MM.1S (cell line): ENCODE measurements at regions not wholly inside any gene's neighbourhood (a gene's known extent, or its start where the extent isn't known, plus 50 kb on each side); places are given as distances from the start of the nearest gene placed in this dataset.

Experiments
- DNase-seq: peaks from one replicate; pipeline ENCODE4 v3.0.0-alpha.2; 2015
- H2AFZ ChIP-seq: fragments of 300-600 bp; sonication (generic); 2 replicates; pipeline ENCODE4 v1.6.0; 2016; ENCODE audit warnings: antibody characterized with exemption, low read length
- H3F3A ChIP-seq: fragments of 300-600 bp; sonication (generic); 2 replicates; pipeline ENCODE4 v1.6.1; 2016; ENCODE audit warnings: mild to moderate bottlenecking, antibody characterized with exemption, low read length, moderate library complexity, mixed read lengths; ENCODE audit not compliant: insufficient read depth
- H3K27ac ChIP-seq: fragments of 300-600 bp; sonication (generic); 2 replicates; pipeline ENCODE4 v1.5.1; 2016; ENCODE audit warnings: mild to moderate bottlenecking, low read length
- H3K27me3 ChIP-seq: fragments of 300-600 bp; sonication (generic); replicated peaks from 2 replicates; pipeline ENCODE4 v1.6.0; 2016; ENCODE audit warnings: low read length; ENCODE audit not compliant: insufficient read depth
- H3K36me3 ChIP-seq: fragments of 300-600 bp; sonication (generic); replicated peaks from 2 replicates; pipeline ENCODE4 v1.6.1; 2016; ENCODE audit warnings: mild to moderate bottlenecking, low read length, mixed read lengths; ENCODE audit not compliant: insufficient read depth
- H3K4me1 ChIP-seq: fragments of 300-600 bp; sonication (generic); 2 replicates; pipeline ENCODE4 v1.6.1; 2016; ENCODE audit warnings: low read length, mixed read lengths
- H3K4me2 ChIP-seq: fragments of 300-600 bp; sonication (generic); 2 replicates; pipeline ENCODE4 v1.6.0; 2016; ENCODE audit warnings: low read depth, low read length
- H3K4me3 ChIP-seq: fragments of 300-600 bp; sonication (generic); 2 replicates; pipeline ENCODE4 v1.5.1; 2016; ENCODE audit warnings: low read length, mixed read lengths
- H3K79me2 ChIP-seq: fragments of 300-600 bp; sonication (generic); 2 replicates; pipeline ENCODE4 v1.6.1; 2016; ENCODE audit warnings: mixed run types, low read length, mixed read lengths
- H3K9ac ChIP-seq: fragments of 300-600 bp; sonication (generic); 2 replicates; pipeline ENCODE4 v1.6.1; 2016; ENCODE audit warnings: low read length, mixed read lengths
- H3K9me2 ChIP-seq: fragments of 300-600 bp; sonication (generic); replicated peaks from 2 replicates; pipeline ENCODE4 v1.6.1; 2016; ENCODE audit warnings: mild to moderate bottlenecking, low read length, mixed read lengths; ENCODE audit not compliant: insufficient read depth
- H3K9me3 ChIP-seq: fragments of 300-600 bp; sonication (generic); replicated peaks from 2 replicates; pipeline ENCODE4 v1.6.1; 2016; ENCODE audit warnings: mild to moderate bottlenecking, low read length, mixed read lengths; ENCODE audit not compliant: insufficient read depth
- H4K20me1 ChIP-seq: fragments of 300-600 bp; sonication (generic); 2 replicates; pipeline ENCODE4 v1.6.1; 2016; ENCODE audit warnings: mild to moderate bottlenecking, low read length, moderate library complexity, mixed read lengths; ENCODE audit not compliant: insufficient read depth
- CTCF ChIP-seq: fragments of 300-600 bp; sonication (generic); IDR thresholded peaks from 2 replicates; pipeline ENCODE4 v1.5.1; 2016; ENCODE audit warnings: antibody characterized with exemption, low read length, mixed read lengths
- EZH2 ChIP-seq: fragments of 300-600 bp; sonication (generic); optimal IDR thresholded peaks from 2 replicates; pipeline ENCODE3; 2017; ENCODE audit warnings: low read depth, mild to moderate bottlenecking, antibody characterized with exemption, low read length, mixed read lengths
- EZH2phosphoT487 ChIP-seq: fragments of 300-600 bp; sonication (generic); IDR thresholded peaks from 2 replicates; pipeline ENCODE4 v1.6.1; 2018; ENCODE audit warnings: antibody characterized with exemption, low read length

GRCh38 chr12:14284184-14284722 is 81.2 kb upstream of the ATF7IP start:
- DNase-seq, result no peak
- Histone ChIP-seq H3K9me2 (no peaks in the 10 kb centered on the region), H3K36me3 (no peaks in the 10 kb centered on the region), H3K9me3 (no peaks in the 10 kb centered on the region), H3K4me3 (no peak overlapping the region), H3K27me3 (no peaks in the 10 kb centered on the region), H3F3A (peaks cover 3% of the 10 kb centered on the region; the same call in 1 of the 2 replicates), H4K20me1 (no peaks in the 10 kb centered on the region), H3K4me2 (no peak overlapping the region), H2AFZ (no peak overlapping the region), H3K79me2 (no peaks in the 10 kb centered on the region), H3K4me1 (peaks cover 5% of the 10 kb centered on the region; the same call in 1 of the 2 replicates), H3K9ac (no peak overlapping the region), H3K27ac (no peak overlapping the region)
- TF ChIP-seq CTCF (no peak), EZH2 (no peak), EZH2phosphoT487 (no peak)

DNA sequence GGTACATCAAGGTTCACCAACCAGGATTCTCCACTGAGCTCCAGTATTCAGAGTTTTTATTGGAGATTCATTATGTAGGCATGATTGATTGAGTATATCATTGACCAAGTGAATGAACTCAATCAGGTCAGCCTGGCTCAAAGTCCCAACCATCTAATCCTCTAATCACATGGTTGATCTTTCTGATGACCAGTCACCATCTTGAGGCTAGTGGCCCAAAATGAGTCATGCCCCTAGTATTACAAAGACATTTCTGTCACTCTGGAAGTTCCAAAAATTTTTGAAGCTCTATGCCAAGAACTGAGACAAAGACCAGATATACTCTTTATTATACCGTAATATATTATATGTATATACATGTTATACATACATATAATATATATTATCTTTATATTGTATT is 75.9 kb upstream of the ATF7IP start:
- Histone ChIP-seq H3K36me3 (no peaks in the 10 kb centered on the region), H3K9me3 (no peaks in the 10 kb centered on the region), H3K9ac (no peak overlapping the region), H2AFZ (no peak overlapping the region), H3K27ac (no peak overlapping the region), H3K9me2 (no peaks in the 10 kb centered on the region), H3K79me2 (no peaks in the 10 kb centered on the region), H3F3A (no peaks in the 10 kb centered on the region), H4K20me1 (no peaks in the 10 kb centered on the region), H3K4me1 (no peaks in the 10 kb centered on the region), H3K4me3 (no peak overlapping the region), H3K4me2 (no peak overlapping the region), H3K27me3 (no peaks in the 10 kb centered on the region)
- DNase-seq, result no peak
- TF ChIP-seq EZH2, result no peak
- TF ChIP-seq CTCF, result no peak
- TF ChIP-seq EZH2phosphoT487, result no peak

DNA sequence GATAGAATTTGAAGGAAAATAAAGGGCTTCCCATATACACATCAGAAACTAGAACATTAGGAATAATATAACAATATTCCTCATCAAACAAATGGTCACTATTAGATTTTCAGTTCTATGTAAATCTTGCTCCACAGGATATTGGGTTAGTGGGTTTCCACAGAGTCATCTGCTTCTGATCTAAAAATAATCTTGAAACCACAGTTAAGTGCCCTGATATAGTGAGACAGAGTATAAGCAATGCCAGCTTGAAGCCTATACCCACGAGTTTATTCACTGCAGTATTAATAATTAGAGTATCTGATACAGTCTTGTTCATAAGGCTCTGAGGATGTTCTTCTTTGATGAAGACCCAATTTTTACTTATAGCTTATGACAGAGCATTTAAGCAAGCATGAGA is 74.5 kb upstream of the ATF7IP start:
- H3K9me2 ChIP-seq, result no peaks in the 10 kb centered on the region
- no peaks in the 10 kb centered on the region for H3K79me2 ChIP-seq
- H3K9me3 ChIP-seq, result no peaks in the 10 kb centered on the region
- H4K20me1 ChIP-seq, result no peaks in the 10 kb centered on the region
- H3K27me3 ChIP-seq, result no peaks in the 10 kb centered on the region
- no peaks in the 10 kb centered on the region for H3F3A ChIP-seq
- no peak overlapping the region for H3K27ac ChIP-seq
- no peaks in the 10 kb centered on the region for H3K36me3 ChIP-seq
- H3K4me3 ChIP-seq, result no peak overlapping the region
- no peak overlapping the region for H2AFZ ChIP-seq
- DNase-seq, result no peak
- H3K9ac ChIP-seq, result no peak overlapping the region
- no peaks in the 10 kb centered on the region for H3K4me1 ChIP-seq
- H3K4me2 ChIP-seq, result no peak overlapping the region
- TF ChIP-seq EZH2phosphoT487 (no peak), CTCF (no peak), EZH2 (no peak)
